ENCODE measurements at regions not wholly inside any gene's neighbourhood (a gene's known extent, or its start where the extent isn't known, plus 50 kb on each side); places are given as distances from the start of the nearest gene placed in this dataset.

- TF ChIP-seq CTCF (optimal IDR thresholded peaks at IDR 0.05 in 1 of 3, IDR thresholded peaks at IDR 0.05 in 1 of 3, conservative IDR thresholded peaks at IDR 0.05 in 1 of 3; ENCODE audit: extremely low read depth in 1 of 3, insufficient read depth in 2 of 3, low read length in 3 of 3) (no peak), EZH2 (IDR thresholded peaks at IDR 0.05; ENCODE audit: low read length) (no peak)
- H3K9me1 ChIP-seq (ENCODE audit: control insufficient read depth, extremely low read depth, insufficient read depth, low read length), result peaks cover 2% of the 10 kb centered on the region
- DNase-seq (ENCODE audit: low read depth, low spot score) (no peak), FAIRE-seq (no peak)
- peaks cover 28% of the 10 kb centered on the region for H3K4me1 ChIP-seq (ENCODE audit: control insufficient read depth, extremely low read depth, insufficient read depth, low read length)
- no peak overlapping the region for H3K4me2 ChIP-seq (ENCODE audit: control insufficient read depth, extremely low read depth, insufficient read depth, low read depth, low read length)
- no peak overlapping the region for H3K4me3 ChIP-seq (ENCODE audit: control insufficient read depth in 2 of 3, extremely low read depth in 1 of 3, insufficient read depth in 2 of 3, low read depth in 1 of 3, low read length in 3 of 3)
- H3K36me3 ChIP-seq (ENCODE audit: control insufficient read depth in 2 of 2, extremely low read depth in 1 of 2, insufficient read depth in 2 of 2, low read length in 2 of 2), result no peaks in the 10 kb centered on the region
- no peak overlapping the region for H2AFZ ChIP-seq (ENCODE audit: control insufficient read depth, low read length)
- H4K20me1 ChIP-seq (ENCODE audit: control insufficient read depth, extremely low read depth, insufficient read depth, low read length), result no peaks in the 10 kb centered on the region
- dilution Hi-C loops (cut with MboI; ENCODE audit: extremely low pct_ligation_motif_present, low sequenced_read_pairs), result no loop called here
- no peak overlapping the region for H3K27ac ChIP-seq (ENCODE audit: control insufficient read depth, insufficient read depth, low read length)
- H3K9me3 ChIP-seq (ENCODE audit: control insufficient read depth, low read depth, low read length), result peaks cover 2% of the 10 kb centered on the region
- H3K79me2 ChIP-seq (ENCODE audit: control insufficient read depth, insufficient read depth, low read length), result no peaks in the 10 kb centered on the region
- no peak overlapping the region for H3K9ac ChIP-seq (ENCODE audit: control insufficient read depth, extremely low read depth, insufficient read depth, low read length)
- H3K27me3 ChIP-seq (ENCODE audit: control insufficient read depth, extremely low read depth, insufficient read depth, low read length), result no peaks in the 10 kb centered on the region
Observed at GRCh38 chr2:128807317-128807716, 488.6 kb upstream of the HS6ST1 start.

GRCh38 chr2:128808462-128809258 lies 490.0 kb upstream of the HS6ST1 start:
- Histone ChIP-seq H3K9me1 (ENCODE audit: control insufficient read depth, extremely low read depth, insufficient read depth, low read length) (peaks cover 2% of the 10 kb centered on the region), H3K27me3 (ENCODE audit: control insufficient read depth, extremely low read depth, insufficient read depth, low read length) (no peaks in the 10 kb centered on the region), H3K36me3 (ENCODE audit: control insufficient read depth in 2 of 2, extremely low read depth in 1 of 2, insufficient read depth in 2 of 2, low read length in 2 of 2) (no peaks in the 10 kb centered on the region), H2AFZ (ENCODE audit: control insufficient read depth, low read length) (peak overlapping the region; percentile 45), H3K4me2 (ENCODE audit: control insufficient read depth, extremely low read depth, insufficient read depth, low read depth, low read length) (peak overlapping the region; percentile 43), H3K79me2 (ENCODE audit: control insufficient read depth, insufficient read depth, low read length) (no peaks in the 10 kb centered on the region), H3K4me1 (ENCODE audit: control insufficient read depth, extremely low read depth, insufficient read depth, low read length) (peaks cover 28% of the 10 kb centered on the region), H3K4me3 (ENCODE audit: control insufficient read depth in 2 of 3, extremely low read depth in 1 of 3, insufficient read depth in 2 of 3, low read depth in 1 of 3, low read length in 3 of 3) (no peak overlapping the region), H4K20me1 (ENCODE audit: control insufficient read depth, extremely low read depth, insufficient read depth, low read length) (no peaks in the 10 kb centered on the region), H3K9ac (ENCODE audit: control insufficient read depth, extremely low read depth, insufficient read depth, low read length) (peak overlapping the region; percentile 70), H3K27ac (ENCODE audit: control insufficient read depth, insufficient read depth, low read length) (peak overlapping the region; percentile 87), H3K9me3 (ENCODE audit: control insufficient read depth, low read depth, low read length) (peaks cover 2% of the 10 kb centered on the region)
- dilution Hi-C loops (cut with MboI; ENCODE audit: extremely low pct_ligation_motif_present, low sequenced_read_pairs), result no loop called here
- TF ChIP-seq EZH2 (IDR thresholded peaks at IDR 0.05; ENCODE audit: low read length) (no peak), CTCF (optimal IDR thresholded peaks at IDR 0.05 in 1 of 3, IDR thresholded peaks at IDR 0.05 in 1 of 3, conservative IDR thresholded peaks at IDR 0.05 in 1 of 3; ENCODE audit: extremely low read depth in 1 of 3, insufficient read depth in 2 of 3, low read length in 3 of 3) (no peak)
- DNase-seq (ENCODE audit: low read depth, low spot score) (peak; percentile 53), FAIRE-seq (peak; percentile 91)
